Keratinocyte (primary cell): ENCODE measurements at regions not wholly inside any gene's neighbourhood (a gene's known extent, or its start where the extent isn't known, plus 50 kb on each side); places are given as distances from the start of the nearest gene placed in this dataset.

Source experiments
- DNase-seq: peaks from one replicate; pipeline ENCODE4 v3.0.0-alpha.2; 2011; ENCODE audit warnings: low read depth, missing footprints, low spot score
- FAIRE-seq: peaks from 2 replicates; lab custom pipeline; 2011; peaks lifted over from hg19 to GRCh38; lab: Jason Lieb, UNC
- H2AFZ ChIP-seq: 2 replicates; pipeline ENCODE4 v1.6.0; 2012; ENCODE audit warnings: low read length, control low read depth, inconsistent platforms; ENCODE audit not compliant: control insufficient read depth
- H3K27ac ChIP-seq: 2 replicates; pipeline ENCODE4 v1.5.1; 2011; ENCODE audit warnings: low read length; ENCODE audit not compliant: control insufficient read depth, insufficient read depth
- H3K27me3 ChIP-seq: 3 replicates; pipeline ENCODE4 v1.6.0; 2011; ENCODE audit warnings: low read length; ENCODE audit not compliant: control insufficient read depth, insufficient read depth; ENCODE audit errors: extremely low read depth
- H3K36me3 ChIP-seq, 2 experiments: 2 replicates in 1 of 2; 3 replicates in 1 of 2; pipeline ENCODE4 v1.5.1; 2011; ENCODE audit warnings: low read length in 2 of 2, mild to moderate bottlenecking in 1 of 2; ENCODE audit not compliant: control insufficient read depth in 2 of 2, insufficient read depth in 2 of 2; ENCODE audit errors: extremely low read depth in 1 of 2
- H3K4me1 ChIP-seq: 3 replicates; pipeline ENCODE4 v1.5.1; 2011; ENCODE audit warnings: low read length; ENCODE audit not compliant: control insufficient read depth, insufficient read depth; ENCODE audit errors: extremely low read depth
- H3K4me2 ChIP-seq: 3 replicates; pipeline ENCODE4 v1.6.0; 2011; ENCODE audit warnings: low read depth, low read length; ENCODE audit not compliant: control insufficient read depth, insufficient read depth; ENCODE audit errors: extremely low read depth
- H3K4me3 ChIP-seq, 3 experiments: fragments of 200-600 bp in 1 of 3; sonication (generic) in 1 of 3; 2 replicates in 2 of 3; 3 replicates in 1 of 3; pipeline ENCODE4 v1.5.1; 2011 to 2016; ENCODE audit warnings: low read length in 3 of 3, mild to moderate bottlenecking in 3 of 3, control low read depth in 2 of 3, inconsistent platforms in 1 of 3, low read depth in 1 of 3, mixed read lengths in 1 of 3, mixed run types in 1 of 3, moderate library complexity in 1 of 3; ENCODE audit not compliant: control insufficient read depth in 2 of 3, insufficient read depth in 2 of 3; ENCODE audit errors: extremely low read depth in 1 of 3
- H3K79me2 ChIP-seq: 2 replicates; pipeline ENCODE4 v1.6.0; 2012; ENCODE audit warnings: low read length; ENCODE audit not compliant: control insufficient read depth, insufficient read depth
- H3K9ac ChIP-seq: 3 replicates; pipeline ENCODE4 v1.6.0; 2011; ENCODE audit warnings: low read length; ENCODE audit not compliant: control insufficient read depth, insufficient read depth; ENCODE audit errors: extremely low read depth
- H3K9me1 ChIP-seq: 3 replicates; pipeline ENCODE4 v1.6.0; 2011; ENCODE audit warnings: low read length; ENCODE audit not compliant: control insufficient read depth, insufficient read depth; ENCODE audit errors: extremely low read depth
- H3K9me3 ChIP-seq: 2 replicates; pipeline ENCODE4 v1.5.1; 2012; ENCODE audit warnings: low read depth, low read length; ENCODE audit not compliant: control insufficient read depth
- H4K20me1 ChIP-seq: 3 replicates; pipeline ENCODE4 v1.6.0; 2011; ENCODE audit warnings: low read length; ENCODE audit not compliant: control insufficient read depth, insufficient read depth; ENCODE audit errors: extremely low read depth
- EZH2 ChIP-seq: IDR thresholded peaks from one replicate; pipeline ENCODE4 v1.6.1; 2012; ENCODE audit warnings: inconsistent platforms, mild to moderate bottlenecking, low read length, moderate library complexity
- dilution Hi-C: fragments of 300-500 bp; cut with MboI; formaldehyde crosslinking; loops from one replicate; pipeline ENCODE4 v1.7.0; 2020; ENCODE audit warnings: low sequenced_read_pairs; ENCODE audit not compliant: extremely low pct_ligation_motif_present
- TF ChIP-seq, protein P1 (sequence below), 3 experiments: IDR thresholded peaks in 1 of 3; conservative IDR thresholded peaks in 1 of 3; optimal IDR thresholded peaks in 1 of 3; 2 replicates in 2 of 3; 3 replicates in 1 of 3; pipeline versions ENCODE3 to v1.5.1; 2011; ENCODE audit warnings: low read length in 3 of 3, mild to moderate bottlenecking in 3 of 3, moderate library complexity in 2 of 3, control low read depth in 1 of 3, inconsistent platforms in 1 of 3; ENCODE audit not compliant: insufficient read depth in 2 of 3; ENCODE audit errors: extremely low read depth in 1 of 3

DNA sequence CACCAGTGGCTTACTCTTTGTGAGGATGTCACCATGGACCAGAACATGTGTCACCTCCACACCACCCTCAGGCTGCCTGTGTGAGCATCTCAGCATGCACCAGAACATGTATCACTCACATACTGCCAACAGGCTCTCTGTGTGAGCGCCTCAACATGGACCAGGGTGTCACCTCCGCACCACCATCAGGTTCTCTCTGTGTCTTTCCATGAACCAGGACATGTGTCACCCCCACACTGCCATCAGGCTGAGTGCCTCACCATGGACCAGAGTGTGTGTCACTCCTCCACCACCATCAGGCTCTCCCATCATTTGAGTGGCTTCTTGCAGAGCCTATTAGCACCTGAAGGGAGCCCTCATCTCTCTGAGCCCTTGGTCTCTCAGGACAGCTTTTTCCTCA, 125.2 kb downstream of the ZNF648 start:
- H4K20me1 ChIP-seq = no peaks in the 10 kb centered on the region
- no peak overlapping the region for H3K9ac ChIP-seq
- no peaks in the 10 kb centered on the region for H3K79me2 ChIP-seq
- TF ChIP-seq EZH2 = no peak
- TF ChIP-seq, protein P1, sequence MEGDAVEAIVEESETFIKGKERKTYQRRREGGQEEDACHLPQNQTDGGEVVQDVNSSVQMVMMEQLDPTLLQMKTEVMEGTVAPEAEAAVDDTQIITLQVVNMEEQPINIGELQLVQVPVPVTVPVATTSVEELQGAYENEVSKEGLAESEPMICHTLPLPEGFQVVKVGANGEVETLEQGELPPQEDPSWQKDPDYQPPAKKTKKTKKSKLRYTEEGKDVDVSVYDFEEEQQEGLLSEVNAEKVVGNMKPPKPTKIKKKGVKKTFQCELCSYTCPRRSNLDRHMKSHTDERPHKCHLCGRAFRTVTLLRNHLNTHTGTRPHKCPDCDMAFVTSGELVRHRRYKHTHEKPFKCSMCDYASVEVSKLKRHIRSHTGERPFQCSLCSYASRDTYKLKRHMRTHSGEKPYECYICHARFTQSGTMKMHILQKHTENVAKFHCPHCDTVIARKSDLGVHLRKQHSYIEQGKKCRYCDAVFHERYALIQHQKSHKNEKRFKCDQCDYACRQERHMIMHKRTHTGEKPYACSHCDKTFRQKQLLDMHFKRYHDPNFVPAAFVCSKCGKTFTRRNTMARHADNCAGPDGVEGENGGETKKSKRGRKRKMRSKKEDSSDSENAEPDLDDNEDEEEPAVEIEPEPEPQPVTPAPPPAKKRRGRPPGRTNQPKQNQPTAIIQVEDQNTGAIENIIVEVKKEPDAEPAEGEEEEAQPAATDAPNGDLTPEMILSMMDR (optimal IDR thresholded peaks at IDR 0.05 in 1 of 3, IDR thresholded peaks at IDR 0.05 in 1 of 3, conservative IDR thresholded peaks at IDR 0.05 in 1 of 3; ENCODE audit: extremely low read depth in 1 of 3, insufficient read depth in 2 of 3, low read length in 3 of 3) = no peak
- H3K4me3 ChIP-seq = no peak overlapping the region
- H3K4me1 ChIP-seq = no peaks in the 10 kb centered on the region
- H3K4me2 ChIP-seq = no peak overlapping the region
- H3K9me3 ChIP-seq = no peaks in the 10 kb centered on the region
- no peaks in the 10 kb centered on the region for H3K36me3 ChIP-seq
- H3K9me1 ChIP-seq = no peaks in the 10 kb centered on the region
- dilution Hi-C loops = no loop called here
- H2AFZ ChIP-seq = no peak overlapping the region
- no peaks in the 10 kb centered on the region for H3K27me3 ChIP-seq
- DNase-seq (no peak), FAIRE-seq (no peak)
- H3K27ac ChIP-seq = no peak overlapping the region

DNA sequence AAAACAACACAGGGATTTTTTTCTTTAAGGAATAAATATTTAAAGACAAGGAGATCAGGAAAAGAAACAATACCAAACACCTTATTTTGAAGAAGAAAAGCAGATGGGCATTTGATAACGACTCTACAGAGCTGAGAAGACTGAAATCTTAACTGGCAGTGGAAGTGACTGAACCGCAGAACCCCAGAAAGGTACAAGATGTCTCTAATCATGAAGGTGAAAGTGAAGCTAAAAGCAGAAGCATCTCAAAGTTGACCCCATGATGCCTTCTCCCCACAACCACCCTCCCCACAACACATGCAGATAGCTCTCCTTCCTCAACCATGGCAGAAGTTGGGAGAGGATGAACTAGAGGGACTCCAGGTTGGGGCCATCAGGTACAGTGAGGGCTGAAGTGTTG, 129.6 kb downstream of the ZNF648 start:
- no peak for FAIRE-seq

More for the DNA sequence above, 129.6 kb downstream of the ZNF648 start:
- H3K4me2 ChIP-seq = no peak overlapping the region
- no peak overlapping the region for H3K9ac ChIP-seq
- H3K9me3 ChIP-seq = no peaks in the 10 kb centered on the region
- no peaks in the 10 kb centered on the region for H3K79me2 ChIP-seq
- no peak overlapping the region for H3K27ac ChIP-seq
- dilution Hi-C loops = no loop called here
- H4K20me1 ChIP-seq = no peaks in the 10 kb centered on the region
- no peaks in the 10 kb centered on the region for H3K27me3 ChIP-seq
- TF ChIP-seq, protein P1 (optimal IDR thresholded peaks at IDR 0.05 in 1 of 3, IDR thresholded peaks at IDR 0.05 in 1 of 3, conservative IDR thresholded peaks at IDR 0.05 in 1 of 3; ENCODE audit: extremely low read depth in 1 of 3, insufficient read depth in 2 of 3, low read length in 3 of 3) = no peak
- no peak for TF ChIP-seq EZH2
- H2AFZ ChIP-seq = no peak overlapping the region
- DNase-seq = no peak
- H3K9me1 ChIP-seq = no peaks in the 10 kb centered on the region
- no peak overlapping the region for H3K4me3 ChIP-seq
- no peaks in the 10 kb centered on the region for H3K4me1 ChIP-seq
- H3K36me3 ChIP-seq = no peaks in the 10 kb centered on the region
